SK-N-SH treated with all-trans-retinoic acid at 6 μM for 48 hours (cell line): ENCODE measurements at regions not wholly inside any gene's neighbourhood (a gene's known extent, or its start where the extent isn't known, plus 50 kb on each side); places are given as distances from the start of the nearest gene placed in this dataset.

Experiments used
- ARNTL ChIP-seq: fragments of 450-650 bp; formaldehyde crosslinking; IDR thresholded peaks from 2 replicates; pipeline ENCODE4 v1.5.0; 2020; ENCODE audit warnings: low read depth, mild to moderate bottlenecking, moderate library complexity, borderline replicate concordance
- CREB5 ChIP-seq: fragments of 250-450 bp; sonication (Bioruptor Pico); IDR thresholded peaks from 2 replicates; pipeline ENCODE4 v1.5.1; 2020; ENCODE audit warnings: low read depth, mild to moderate bottlenecking, moderate library complexity
- CSRNP3 ChIP-seq: fragments of 250-450 bp; sonication (Bioruptor Pico); IDR thresholded peaks from 2 replicates; pipeline ENCODE4 v1.5.1; 2021; ENCODE audit warnings: mild to moderate bottlenecking, moderate library complexity
- GLIS3 ChIP-seq: fragments of 250-450 bp; sonication (Bioruptor Pico); IDR thresholded peaks from 2 replicates; pipeline ENCODE4 v1.5.0; 2020; ENCODE audit warnings: mild to moderate bottlenecking, moderate library complexity
- OSR1 ChIP-seq: fragments of 250-450 bp; sonication (Bioruptor Pico); IDR thresholded peaks from 2 replicates; pipeline ENCODE4 v1.8.0; 2022; ENCODE audit warnings: moderate library complexity, mild to moderate bottlenecking, inconsistent platforms
- RARB ChIP-seq: fragments of 250-450 bp; sonication (Bioruptor Pico); IDR thresholded peaks from 2 replicates; pipeline ENCODE4 v1.8.0; 2021; ENCODE audit warnings: mild to moderate bottlenecking, moderate library complexity
- TCF4 ChIP-seq: fragments of 250-450 bp; sonication (Bioruptor Pico); IDR thresholded peaks from 2 replicates; pipeline ENCODE4 v1.8.0; 2021; ENCODE audit warnings: mild to moderate bottlenecking, moderate library complexity, borderline replicate concordance
- TOX ChIP-seq: fragments of 250-450 bp; sonication (Bioruptor Pico); IDR thresholded peaks from 2 replicates; pipeline ENCODE4 v1.8.0; 2021; ENCODE audit warnings: mild to moderate bottlenecking, moderate library complexity, borderline replicate concordance
- TSHZ2 ChIP-seq: fragments of 250-450 bp; sonication (Bioruptor Pico); IDR thresholded peaks from 2 replicates; pipeline ENCODE4 v1.5.0; 2020; ENCODE audit warnings: mild to moderate bottlenecking, moderate library complexity
- ZC3H10 ChIP-seq: fragments of 250-450 bp; sonication (Bioruptor Pico); IDR thresholded peaks from 2 replicates; pipeline ENCODE4 v1.5.1; 2021; ENCODE audit warnings: mild to moderate bottlenecking, moderate library complexity
- ZFP30 ChIP-seq: fragments of 450-650 bp; formaldehyde crosslinking; IDR thresholded peaks from 2 replicates; pipeline ENCODE4 v1.5.0; 2022; ENCODE audit warnings: mild to moderate bottlenecking, moderate library complexity
- ZNF70 ChIP-seq: fragments of 450-650 bp; formaldehyde crosslinking; IDR thresholded peaks from 2 replicates; pipeline ENCODE4 v1.5.0; 2020; ENCODE audit warnings: mild to moderate bottlenecking, moderate library complexity

GRCh38 chr7:86025807-86026206 lies 617.9 kb upstream of the GRM3 start:
- TF ChIP-seq TOX (no peak), CSRNP3 (no peak), TCF4 (no peak), RARB (CRISPR knock-in tag) (no peak), ARNTL (CRISPR knock-in tag) (no peak), ZNF70 (CRISPR knock-in tag) (no peak), OSR1 (no peak), TSHZ2 (no peak), GLIS3 (CRISPR knock-in tag) (no peak), ZC3H10 (CRISPR knock-in tag) (no peak), CREB5 (CRISPR knock-in tag) (no peak), ZFP30 (CRISPR knock-in tag) (no peak)
